ENCODE measurements at regions not wholly inside any gene's neighbourhood (a gene's known extent, or its start where the extent isn't known, plus 50 kb on each side); places are given as distances from the start of the nearest gene placed in this dataset.

DNA sequence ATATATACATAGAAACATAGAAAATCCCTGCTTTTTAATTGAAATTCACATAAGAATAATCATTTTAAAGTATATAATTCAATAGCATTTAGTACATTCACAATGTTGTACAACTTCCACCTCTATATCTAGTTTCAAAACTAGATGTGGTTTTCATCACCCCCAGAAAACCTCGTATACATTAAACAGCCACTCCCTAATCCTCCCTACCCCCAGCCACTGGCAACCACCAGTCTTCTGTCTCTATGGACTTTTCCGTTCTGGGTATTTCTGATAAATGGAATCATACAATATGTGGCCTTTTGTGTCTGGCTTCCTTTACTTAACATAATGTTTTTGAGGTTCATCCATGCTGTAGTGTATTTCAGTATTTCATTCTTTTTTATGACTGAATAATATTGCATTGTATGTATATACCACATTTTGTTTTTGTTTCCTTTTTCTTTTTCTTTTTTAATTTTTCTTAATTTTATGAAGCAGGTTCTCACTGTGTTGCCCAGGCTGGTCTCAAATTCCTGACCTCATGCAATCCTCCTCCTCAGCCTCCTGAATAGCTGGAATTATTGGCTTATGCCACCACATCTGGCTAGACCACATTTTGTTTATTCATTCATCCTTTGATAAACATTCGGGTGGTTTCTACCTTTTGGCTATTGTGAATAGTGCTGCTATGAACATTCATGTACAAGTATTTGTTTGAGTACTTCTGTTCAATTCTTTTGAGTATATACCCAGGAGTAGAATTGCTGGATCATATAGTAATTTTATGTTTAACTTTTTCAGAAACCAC, 50.6 kb upstream of the RNF152 start:
- Histone ChIP-seq H3K27me3 (no peaks in the 10 kb centered on the region), H3K27ac (no peak overlapping the region), H3K36me3 (replicated peaks in 1 of 2; ENCODE audit: insufficient read depth in 1 of 2, low read depth in 2 of 2) (no peaks in the 10 kb centered on the region), H3K4me1 (no peaks in the 10 kb centered on the region), H3K9me3 (no peaks in the 10 kb centered on the region), H3K4me3 (no peak overlapping the region)
- intact Hi-C loops (cut with DNase I) = no loop called here
- ATAC-seq (no peak), DNase-seq (no peak)
- 75 to 76% methylated on average over 3 of the region's 3 CpGs for WGBS, 2 donors
- TF ChIP-seq CTCF (IDR thresholded peaks at IDR 0.05) (no peak), POLR2A (IDR thresholded peaks at IDR 0.05) (no peak)
